Breast epithelium (tissue), 4 donors: ENCODE measurements at regions not wholly inside any gene's neighbourhood (a gene's known extent, or its start where the extent isn't known, plus 50 kb on each side); places are given as distances from the start of the nearest gene placed in this dataset.

ENCODE experiments used
- DNase-seq, 2 donors: peaks; one replicate each; pipeline ENCODE4 v3.0.0-alpha.2; 2019; ENCODE audit warnings: low spot score in 2 of 2
- H3K27ac ChIP-seq, 2 donors: fragments of 200-600 bp; sonication (generic) in 1 of 2; one replicate each; pipeline ENCODE4 v1.5.1; 2016 to 2019; ENCODE audit warnings: mild to moderate bottlenecking in 1 of 2
- H3K27me3 ChIP-seq, 2 donors: fragments of 200-600 bp; sonication (generic) in 1 of 2; one replicate each; pipeline versions ENCODE4 v1.5.1 to v1.6.0; 2017 to 2019; ENCODE audit warnings: control low read depth in 1 of 2, mild to moderate bottlenecking in 1 of 2
- H3K36me3 ChIP-seq: fragments of 200-600 bp; one replicate; pipeline ENCODE4 v1.5.1; 2019
- H3K4me1 ChIP-seq, 2 donors: fragments of 200-600 bp; sonication (generic); one replicate each; pipeline ENCODE4 v1.5.1; 2016 to 2019; ENCODE audit warnings: control low read depth in 1 of 2
- H3K4me3 ChIP-seq, 3 donors: fragments of 200-600 bp; sonication (generic); 1 replicate in 2 of 3; 2 replicates in 1 of 3; pipeline ENCODE4 v1.5.1; 2016 to 2019; ENCODE audit warnings: mild to moderate bottlenecking in 3 of 3, moderate library complexity in 2 of 3
- H3K9me3 ChIP-seq, 2 donors: fragments of 200-600 bp; sonication (generic) in 1 of 2; one replicate each; pipeline ENCODE4 v1.5.1; 2016 to 2019; ENCODE audit warnings: control low read depth in 1 of 2
- POLR2A ChIP-seq: fragments of 450-650 bp; IDR thresholded peaks from one replicate; pipeline ENCODE4 v1.6.1; 2016; ENCODE audit warnings: antibody characterized with exemption, mild to moderate bottlenecking, moderate library complexity
- POLR2AphosphoS5 ChIP-seq, 3 donors: sonication (generic); formaldehyde crosslinking; IDR thresholded peaks; one replicate each; pipeline ENCODE4 v1.6.1; 2017; ENCODE audit warnings: antibody characterized with exemption in 3 of 3
- intact Hi-C: fragments of 100-400 bp; cut with DNase I; formaldehyde crosslinking; loops from one replicate; pipeline ENCODE4 v1.15.1; 2023; ENCODE audit warnings: low total_unique reads
- TF ChIP-seq, protein P1 (sequence below), 3 donors: fragments of 450-650 bp; IDR thresholded peaks; one replicate each; pipeline ENCODE4 v1.5.1; 2016 to 2017; ENCODE audit warnings: antibody characterized with exemption in 3 of 3, mild to moderate bottlenecking in 3 of 3, moderate library complexity in 3 of 3

DNA sequence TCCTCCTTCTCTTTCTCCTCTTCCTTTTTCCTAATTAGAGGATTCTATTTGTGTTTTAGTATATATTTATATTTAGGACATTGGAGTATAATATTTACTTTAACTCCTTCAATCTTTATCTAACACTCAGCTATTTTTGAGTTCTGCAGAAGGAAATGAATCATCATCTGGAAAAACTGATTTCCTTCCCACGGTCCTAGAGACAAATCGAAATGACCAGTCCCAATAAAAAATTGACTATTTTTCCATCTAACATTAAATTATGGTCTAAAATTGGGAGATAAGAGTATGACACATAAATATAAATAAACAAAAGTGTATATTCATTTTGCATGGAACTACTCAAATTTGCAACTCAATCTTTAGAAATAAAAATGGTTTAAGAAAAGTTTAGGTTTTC lies 167.4 kb downstream of the TMTC3 start:
- no peaks in the 10 kb centered on the region for H3K36me3 ChIP-seq
- H3K27me3 ChIP-seq: no peaks in the 10 kb centered on the region
- no peak for DNase-seq
- no peak overlapping the region for H3K27ac ChIP-seq
- TF ChIP-seq POLR2A (no peak), POLR2AphosphoS5 (IDR thresholded peaks at IDR 0.05) (no peak)
- TF ChIP-seq, protein P1, sequence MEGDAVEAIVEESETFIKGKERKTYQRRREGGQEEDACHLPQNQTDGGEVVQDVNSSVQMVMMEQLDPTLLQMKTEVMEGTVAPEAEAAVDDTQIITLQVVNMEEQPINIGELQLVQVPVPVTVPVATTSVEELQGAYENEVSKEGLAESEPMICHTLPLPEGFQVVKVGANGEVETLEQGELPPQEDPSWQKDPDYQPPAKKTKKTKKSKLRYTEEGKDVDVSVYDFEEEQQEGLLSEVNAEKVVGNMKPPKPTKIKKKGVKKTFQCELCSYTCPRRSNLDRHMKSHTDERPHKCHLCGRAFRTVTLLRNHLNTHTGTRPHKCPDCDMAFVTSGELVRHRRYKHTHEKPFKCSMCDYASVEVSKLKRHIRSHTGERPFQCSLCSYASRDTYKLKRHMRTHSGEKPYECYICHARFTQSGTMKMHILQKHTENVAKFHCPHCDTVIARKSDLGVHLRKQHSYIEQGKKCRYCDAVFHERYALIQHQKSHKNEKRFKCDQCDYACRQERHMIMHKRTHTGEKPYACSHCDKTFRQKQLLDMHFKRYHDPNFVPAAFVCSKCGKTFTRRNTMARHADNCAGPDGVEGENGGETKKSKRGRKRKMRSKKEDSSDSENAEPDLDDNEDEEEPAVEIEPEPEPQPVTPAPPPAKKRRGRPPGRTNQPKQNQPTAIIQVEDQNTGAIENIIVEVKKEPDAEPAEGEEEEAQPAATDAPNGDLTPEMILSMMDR (IDR thresholded peaks at IDR 0.05): no peak
- intact Hi-C loops: no loop called here
- no peaks in the 10 kb centered on the region for H3K4me1 ChIP-seq
- no peak overlapping the region for H3K4me3 ChIP-seq
- no peaks in the 10 kb centered on the region for H3K9me3 ChIP-seq

DNA sequence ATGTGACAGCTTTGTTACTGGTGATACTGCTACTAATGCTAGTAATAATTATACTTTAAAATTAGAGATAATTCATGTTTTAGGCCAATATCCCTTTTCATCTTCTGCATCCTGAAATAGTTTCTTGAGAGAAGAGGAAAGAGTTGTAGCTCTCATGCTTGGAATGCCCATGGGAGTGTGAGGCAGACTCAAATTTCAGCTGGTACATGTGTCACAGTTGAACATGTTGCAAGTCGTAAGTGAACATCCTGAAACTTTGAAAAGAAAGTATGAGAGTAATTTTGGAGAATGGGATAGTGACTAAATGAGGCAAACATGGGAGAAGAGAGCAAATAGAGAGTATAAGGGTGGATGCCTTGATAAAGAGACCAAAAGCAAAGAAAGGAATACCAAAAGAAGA lies 168.0 kb downstream of the TMTC3 start:
- no peak overlapping the region for H3K27ac ChIP-seq
- no peaks in the 10 kb centered on the region for H3K27me3 ChIP-seq
- H3K36me3 ChIP-seq: no peaks in the 10 kb centered on the region
- intact Hi-C loops: no loop called here
- no peak overlapping the region for H3K4me3 ChIP-seq
- no peaks in the 10 kb centered on the region for H3K4me1 ChIP-seq
- no peaks in the 10 kb centered on the region for H3K9me3 ChIP-seq
- TF ChIP-seq POLR2AphosphoS5 (IDR thresholded peaks at IDR 0.05): no peak
- TF ChIP-seq POLR2A: no peak
- TF ChIP-seq, protein P1 (IDR thresholded peaks at IDR 0.05): no peak
- no peak for DNase-seq

DNA sequence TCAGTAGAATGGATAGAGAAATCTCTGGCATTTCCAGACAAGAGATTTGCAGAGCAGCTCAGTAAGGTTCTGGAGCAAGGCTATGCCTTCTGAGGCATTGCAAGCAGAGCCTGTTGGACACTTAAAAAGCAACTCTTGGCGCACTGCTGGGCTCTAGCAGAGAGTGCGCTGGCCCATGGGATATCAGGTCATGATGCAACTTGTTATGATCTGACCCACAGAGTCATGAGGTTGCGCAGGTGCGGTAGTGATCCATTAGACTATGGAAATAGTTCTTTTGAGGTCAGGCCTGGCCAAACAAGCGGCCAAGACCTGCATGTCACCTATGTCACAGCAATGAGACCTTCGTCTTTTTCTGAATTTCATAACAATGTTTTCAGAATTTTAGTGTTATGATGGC lies 168.6 kb downstream of the TMTC3 start:
- H3K4me3 ChIP-seq: no peak overlapping the region
- H3K27ac ChIP-seq: no peak overlapping the region
- intact Hi-C loops: no loop called here
- H3K9me3 ChIP-seq: no peaks in the 10 kb centered on the region
- no peaks in the 10 kb centered on the region for H3K4me1 ChIP-seq
- no peak for TF ChIP-seq POLR2AphosphoS5 (IDR thresholded peaks at IDR 0.05)
- TF ChIP-seq POLR2A: no peak
- TF ChIP-seq, protein P1 (IDR thresholded peaks at IDR 0.05): no peak
- H3K36me3 ChIP-seq: no peaks in the 10 kb centered on the region
- DNase-seq: no peak
- no peaks in the 10 kb centered on the region for H3K27me3 ChIP-seq

DNA sequence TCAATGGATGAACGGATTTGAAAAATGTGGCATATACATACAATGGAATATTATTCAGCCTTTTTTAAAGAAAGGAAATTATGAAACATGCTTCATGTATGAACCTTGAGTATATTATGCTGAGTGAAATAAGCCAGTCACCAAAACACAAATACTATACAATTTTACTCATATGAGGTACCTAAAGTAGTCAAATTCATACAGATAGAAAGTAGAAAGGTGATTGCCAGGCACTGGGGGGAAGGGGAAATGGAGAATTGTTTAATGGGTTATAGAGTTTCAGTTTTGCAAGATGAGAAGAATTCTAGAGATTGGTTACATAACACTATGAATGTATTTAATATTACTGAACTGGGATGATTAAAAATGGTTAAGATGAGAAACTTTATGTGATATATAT lies 171.4 kb downstream of the TMTC3 start:
- no peak for DNase-seq
- intact Hi-C loops: no loop called here
- Histone ChIP-seq H3K4me3 (no peak overlapping the region), H3K27me3 (no peaks in the 10 kb centered on the region), H3K9me3 (no peaks in the 10 kb centered on the region), H3K36me3 (no peaks in the 10 kb centered on the region), H3K27ac (no peak overlapping the region), H3K4me1 (no peaks in the 10 kb centered on the region)
- TF ChIP-seq, protein P1 (IDR thresholded peaks at IDR 0.05): no peak
- no peak for TF ChIP-seq POLR2AphosphoS5 (IDR thresholded peaks at IDR 0.05)
- TF ChIP-seq POLR2A: no peak

DNA sequence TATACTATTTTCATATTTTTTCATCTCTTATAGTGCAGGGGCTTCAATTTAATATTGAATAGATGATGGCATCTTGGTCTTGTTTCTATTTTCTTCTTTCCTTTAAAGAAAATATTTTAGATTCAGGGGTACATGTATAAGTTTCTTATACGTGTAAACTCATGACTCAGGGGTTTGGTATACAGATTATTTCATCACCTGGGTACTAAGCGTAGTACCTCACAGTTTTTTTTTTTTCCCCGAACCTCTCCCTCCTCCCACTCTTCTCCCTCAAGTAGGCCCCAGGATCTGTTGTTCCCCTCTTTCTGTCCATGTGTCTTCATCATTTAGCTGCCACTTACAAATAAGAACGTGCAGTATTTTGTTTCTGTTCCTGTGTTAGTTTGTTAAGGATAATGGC lies 172.6 kb downstream of the TMTC3 start:
- no peaks in the 10 kb centered on the region for H3K36me3 ChIP-seq
- no peak for TF ChIP-seq POLR2A
- TF ChIP-seq, protein P1 (IDR thresholded peaks at IDR 0.05): no peak
- no peak for TF ChIP-seq POLR2AphosphoS5 (IDR thresholded peaks at IDR 0.05)
- DNase-seq: no peak
- no peak overlapping the region for H3K4me3 ChIP-seq
- H3K27me3 ChIP-seq: no peaks in the 10 kb centered on the region
- H3K9me3 ChIP-seq: no peaks in the 10 kb centered on the region
- H3K27ac ChIP-seq: no peak overlapping the region
- intact Hi-C loops: no loop called here
- H3K4me1 ChIP-seq: no peaks in the 10 kb centered on the region
